ENCODE measurements at regions not wholly inside any gene's neighbourhood (a gene's known extent, or its start where the extent isn't known, plus 50 kb on each side); places are given as distances from the start of the nearest gene placed in this dataset.

DNA sequence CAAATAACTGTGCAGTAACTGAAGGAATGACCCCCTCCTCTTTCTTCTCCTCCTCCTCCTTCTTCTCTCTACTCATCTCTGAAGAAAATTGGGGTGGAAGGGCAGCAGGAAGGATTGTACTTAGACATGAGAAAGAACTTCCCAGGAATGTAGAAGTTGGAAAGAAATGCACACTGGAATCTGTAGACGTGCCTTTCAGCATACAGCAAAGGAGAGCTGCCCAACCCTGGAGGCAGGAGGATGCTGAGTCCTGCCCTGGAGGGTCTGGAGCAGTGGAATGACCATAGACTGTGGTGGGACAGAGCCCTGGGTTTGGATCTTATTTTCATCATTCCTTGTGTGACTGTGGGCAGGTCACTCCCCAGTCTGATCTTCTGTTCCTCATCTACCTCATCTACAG, 80.1 kb downstream of the PJA1 start:
- TF ChIP-seq, protein P1, sequence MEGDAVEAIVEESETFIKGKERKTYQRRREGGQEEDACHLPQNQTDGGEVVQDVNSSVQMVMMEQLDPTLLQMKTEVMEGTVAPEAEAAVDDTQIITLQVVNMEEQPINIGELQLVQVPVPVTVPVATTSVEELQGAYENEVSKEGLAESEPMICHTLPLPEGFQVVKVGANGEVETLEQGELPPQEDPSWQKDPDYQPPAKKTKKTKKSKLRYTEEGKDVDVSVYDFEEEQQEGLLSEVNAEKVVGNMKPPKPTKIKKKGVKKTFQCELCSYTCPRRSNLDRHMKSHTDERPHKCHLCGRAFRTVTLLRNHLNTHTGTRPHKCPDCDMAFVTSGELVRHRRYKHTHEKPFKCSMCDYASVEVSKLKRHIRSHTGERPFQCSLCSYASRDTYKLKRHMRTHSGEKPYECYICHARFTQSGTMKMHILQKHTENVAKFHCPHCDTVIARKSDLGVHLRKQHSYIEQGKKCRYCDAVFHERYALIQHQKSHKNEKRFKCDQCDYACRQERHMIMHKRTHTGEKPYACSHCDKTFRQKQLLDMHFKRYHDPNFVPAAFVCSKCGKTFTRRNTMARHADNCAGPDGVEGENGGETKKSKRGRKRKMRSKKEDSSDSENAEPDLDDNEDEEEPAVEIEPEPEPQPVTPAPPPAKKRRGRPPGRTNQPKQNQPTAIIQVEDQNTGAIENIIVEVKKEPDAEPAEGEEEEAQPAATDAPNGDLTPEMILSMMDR (IDR thresholded peaks at IDR 0.05; ENCODE audit: insufficient read depth, low read depth, low read length), result no peak
- H3K4me3 ChIP-seq (ENCODE audit: low read depth, low read length), result no peak overlapping the region
- no peak for DNase-seq (ENCODE audit: low read depth)

DNA sequence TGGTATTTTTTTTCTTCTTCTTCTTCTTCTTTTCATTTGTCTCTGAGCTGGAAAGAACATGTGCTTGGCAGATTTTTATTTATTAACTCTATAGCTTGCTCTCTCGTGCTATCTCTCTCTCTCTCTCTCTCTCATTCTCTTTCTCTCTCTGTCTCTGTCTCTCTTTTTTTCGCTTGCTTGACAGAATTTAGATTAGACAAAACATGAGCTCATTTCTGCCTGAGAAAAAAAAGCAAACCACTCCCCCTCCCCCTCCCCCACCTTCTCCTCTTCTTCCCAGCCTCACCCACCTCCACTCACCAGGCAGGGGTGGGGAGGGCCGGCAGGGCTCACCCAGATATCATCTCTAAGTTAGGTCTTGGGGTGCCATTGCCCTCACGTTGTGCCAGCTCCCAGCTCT, 81.5 kb downstream of the PJA1 start:
- no peak overlapping the region for H3K4me3 ChIP-seq (ENCODE audit: low read depth, low read length)
- DNase-seq (ENCODE audit: low read depth), result no peak
- TF ChIP-seq, protein P1 (IDR thresholded peaks at IDR 0.05; ENCODE audit: insufficient read depth, low read depth, low read length), result no peak

- H3K4me3 ChIP-seq (ENCODE audit: low read depth, low read length), result no peak overlapping the region
- TF ChIP-seq, protein P1 (IDR thresholded peaks at IDR 0.05; ENCODE audit: insufficient read depth, low read depth, low read length), result no peak
- DNase-seq (ENCODE audit: low read depth), result no peak
Observed at GRCh38 chrX:69083361-69083760, 81.9 kb downstream of the PJA1 start.

GRCh38 chrX:69082753-69083150, 82.5 kb downstream of the PJA1 start:
- TF ChIP-seq, protein P1 (IDR thresholded peaks at IDR 0.05; ENCODE audit: insufficient read depth, low read depth, low read length), result no peak
- DNase-seq (ENCODE audit: low read depth), result no peak
- no peak overlapping the region for H3K4me3 ChIP-seq (ENCODE audit: low read depth, low read length)

DNA sequence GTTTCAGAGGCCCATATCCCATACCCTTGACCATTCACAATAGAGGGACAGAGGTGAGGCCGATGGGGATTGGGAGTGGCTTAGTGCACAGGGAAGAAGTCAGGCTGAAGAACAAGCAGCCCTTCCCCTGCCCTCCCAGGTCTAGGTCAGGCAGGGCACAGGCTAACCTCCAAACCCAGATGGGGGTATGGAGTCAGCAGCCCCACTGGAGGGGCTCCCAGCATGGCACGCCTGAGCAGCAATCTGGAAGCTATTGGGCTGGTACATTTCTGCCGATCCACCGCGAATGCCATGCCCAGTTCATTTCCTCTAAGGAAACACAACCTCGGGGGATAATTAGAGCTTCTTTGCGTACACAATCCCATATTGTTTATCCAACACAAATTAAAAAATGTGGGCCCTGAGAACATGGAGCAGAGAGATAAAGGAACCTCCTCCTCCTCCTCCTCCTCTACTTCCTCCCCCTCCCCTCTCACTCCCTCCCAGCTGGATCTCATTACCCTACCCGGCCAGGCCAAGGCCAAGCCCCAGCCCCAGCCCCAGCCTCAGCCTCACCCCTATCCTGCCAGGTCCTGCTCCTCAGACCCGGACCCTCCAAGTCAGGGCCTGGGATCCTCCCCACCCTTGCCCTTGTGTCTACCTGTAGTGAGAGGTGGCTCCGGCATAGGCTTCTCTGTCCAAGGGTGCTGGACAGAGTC, 83.0 kb downstream of the PJA1 start:
- H3K4me3 ChIP-seq (ENCODE audit: low read depth, low read length), result no peak overlapping the region
- TF ChIP-seq, protein P1 (IDR thresholded peaks at IDR 0.05; ENCODE audit: insufficient read depth, low read depth, low read length), result no peak
- DNase-seq (ENCODE audit: low read depth), result no peak

GRCh38 chrX:69080855-69081465, 84.3 kb downstream of the PJA1 start:
- no peak for DNase-seq (ENCODE audit: low read depth)
- TF ChIP-seq, protein P1 (IDR thresholded peaks at IDR 0.05; ENCODE audit: insufficient read depth, low read depth, low read length), result no peak
- H3K4me3 ChIP-seq (ENCODE audit: low read depth, low read length), result no peak overlapping the region

Measured in fibroblast of villous mesenchyme (primary cell).